ENCODE measurements at regions not wholly inside any gene's neighbourhood (a gene's known extent, or its start where the extent isn't known, plus 50 kb on each side); places are given as distances from the start of the nearest gene placed in this dataset.

DNA sequence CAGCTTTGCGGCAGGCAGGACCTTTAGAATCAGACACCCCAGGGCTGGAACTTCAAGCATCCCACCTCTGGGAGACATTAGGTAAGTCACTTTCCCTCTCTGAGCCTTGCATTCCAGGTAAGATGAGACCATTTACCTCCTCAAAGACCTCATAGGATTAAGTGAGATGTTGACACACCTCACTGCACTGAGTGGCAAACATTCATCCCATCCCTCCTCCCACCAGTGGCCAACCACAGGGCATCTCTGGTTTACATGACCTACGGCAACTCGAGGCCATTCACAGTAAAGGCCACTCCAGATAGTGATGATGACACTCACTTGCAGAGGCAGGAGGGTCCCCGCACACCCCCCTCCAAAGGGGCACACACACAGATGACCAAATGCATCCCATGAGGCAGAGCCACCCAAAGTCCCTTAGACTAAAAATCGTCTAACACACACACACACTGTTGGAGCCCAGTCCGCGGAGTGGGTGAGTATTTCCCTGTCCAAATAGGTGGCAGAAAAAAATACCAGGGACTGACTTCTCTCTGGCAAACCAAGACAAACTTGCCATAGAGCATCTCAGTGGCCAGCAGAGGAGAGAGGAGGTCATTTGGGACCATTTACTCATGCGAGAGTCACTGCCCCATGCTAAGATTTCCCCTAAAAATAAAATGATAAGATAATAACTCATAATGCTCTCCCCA lies 454.9 kb downstream of the SOX9 start:
- TF ChIP-seq, protein P1, sequence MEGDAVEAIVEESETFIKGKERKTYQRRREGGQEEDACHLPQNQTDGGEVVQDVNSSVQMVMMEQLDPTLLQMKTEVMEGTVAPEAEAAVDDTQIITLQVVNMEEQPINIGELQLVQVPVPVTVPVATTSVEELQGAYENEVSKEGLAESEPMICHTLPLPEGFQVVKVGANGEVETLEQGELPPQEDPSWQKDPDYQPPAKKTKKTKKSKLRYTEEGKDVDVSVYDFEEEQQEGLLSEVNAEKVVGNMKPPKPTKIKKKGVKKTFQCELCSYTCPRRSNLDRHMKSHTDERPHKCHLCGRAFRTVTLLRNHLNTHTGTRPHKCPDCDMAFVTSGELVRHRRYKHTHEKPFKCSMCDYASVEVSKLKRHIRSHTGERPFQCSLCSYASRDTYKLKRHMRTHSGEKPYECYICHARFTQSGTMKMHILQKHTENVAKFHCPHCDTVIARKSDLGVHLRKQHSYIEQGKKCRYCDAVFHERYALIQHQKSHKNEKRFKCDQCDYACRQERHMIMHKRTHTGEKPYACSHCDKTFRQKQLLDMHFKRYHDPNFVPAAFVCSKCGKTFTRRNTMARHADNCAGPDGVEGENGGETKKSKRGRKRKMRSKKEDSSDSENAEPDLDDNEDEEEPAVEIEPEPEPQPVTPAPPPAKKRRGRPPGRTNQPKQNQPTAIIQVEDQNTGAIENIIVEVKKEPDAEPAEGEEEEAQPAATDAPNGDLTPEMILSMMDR (IDR thresholded peaks at IDR 0.05; ENCODE audit: poor library complexity): no peak
- no peak for TF ChIP-seq EZH2 (IDR thresholded peaks at IDR 0.05; ENCODE audit: borderline replicate concordance)
